ENCODE measurements at regions not wholly inside any gene's neighbourhood (a gene's known extent, or its start where the extent isn't known, plus 50 kb on each side); places are given as distances from the start of the nearest gene placed in this dataset.

DNA sequence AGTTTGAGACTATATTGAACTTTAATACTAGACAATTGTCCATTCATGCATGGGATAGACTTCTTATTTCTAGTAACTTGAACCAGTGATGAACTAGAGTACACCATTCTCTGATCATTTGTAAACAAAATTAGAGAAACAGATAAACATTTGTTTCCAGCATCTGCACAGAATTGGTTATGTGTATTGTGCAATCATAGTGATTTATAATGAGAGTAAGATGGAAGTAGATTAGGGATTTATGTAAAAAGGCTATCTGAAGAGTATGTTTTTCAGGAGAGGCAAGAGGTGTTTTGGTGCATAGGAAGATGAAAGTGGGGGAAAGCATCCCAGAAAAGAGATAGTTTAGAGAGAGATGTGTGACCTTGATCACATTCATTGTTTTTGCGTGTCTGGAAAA is 695.0 kb downstream of the SQOR start:
- no peaks in the 10 kb centered on the region for H3K9me3 ChIP-seq
- no peaks in the 10 kb centered on the region for H3K4me1 ChIP-seq
- no peak overlapping the region for H3K27ac ChIP-seq
- WGBS, 2 donors: 88 to 89% methylated on average over 1 of the region's 1 CpG
- TF ChIP-seq, protein P1, sequence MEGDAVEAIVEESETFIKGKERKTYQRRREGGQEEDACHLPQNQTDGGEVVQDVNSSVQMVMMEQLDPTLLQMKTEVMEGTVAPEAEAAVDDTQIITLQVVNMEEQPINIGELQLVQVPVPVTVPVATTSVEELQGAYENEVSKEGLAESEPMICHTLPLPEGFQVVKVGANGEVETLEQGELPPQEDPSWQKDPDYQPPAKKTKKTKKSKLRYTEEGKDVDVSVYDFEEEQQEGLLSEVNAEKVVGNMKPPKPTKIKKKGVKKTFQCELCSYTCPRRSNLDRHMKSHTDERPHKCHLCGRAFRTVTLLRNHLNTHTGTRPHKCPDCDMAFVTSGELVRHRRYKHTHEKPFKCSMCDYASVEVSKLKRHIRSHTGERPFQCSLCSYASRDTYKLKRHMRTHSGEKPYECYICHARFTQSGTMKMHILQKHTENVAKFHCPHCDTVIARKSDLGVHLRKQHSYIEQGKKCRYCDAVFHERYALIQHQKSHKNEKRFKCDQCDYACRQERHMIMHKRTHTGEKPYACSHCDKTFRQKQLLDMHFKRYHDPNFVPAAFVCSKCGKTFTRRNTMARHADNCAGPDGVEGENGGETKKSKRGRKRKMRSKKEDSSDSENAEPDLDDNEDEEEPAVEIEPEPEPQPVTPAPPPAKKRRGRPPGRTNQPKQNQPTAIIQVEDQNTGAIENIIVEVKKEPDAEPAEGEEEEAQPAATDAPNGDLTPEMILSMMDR (IDR thresholded peaks at IDR 0.05): no peak
- TF ChIP-seq POLR2A (IDR thresholded peaks at IDR 0.05): no peak
- intact Hi-C loops (cut with DNase I): no loop called here
- no peak for DNase-seq
- H3K36me3 ChIP-seq: no peaks in the 10 kb centered on the region
- no peak overlapping the region for H3K4me3 ChIP-seq (replicated peaks in 1 of 3)
- H3K27me3 ChIP-seq: no peaks in the 10 kb centered on the region

DNA sequence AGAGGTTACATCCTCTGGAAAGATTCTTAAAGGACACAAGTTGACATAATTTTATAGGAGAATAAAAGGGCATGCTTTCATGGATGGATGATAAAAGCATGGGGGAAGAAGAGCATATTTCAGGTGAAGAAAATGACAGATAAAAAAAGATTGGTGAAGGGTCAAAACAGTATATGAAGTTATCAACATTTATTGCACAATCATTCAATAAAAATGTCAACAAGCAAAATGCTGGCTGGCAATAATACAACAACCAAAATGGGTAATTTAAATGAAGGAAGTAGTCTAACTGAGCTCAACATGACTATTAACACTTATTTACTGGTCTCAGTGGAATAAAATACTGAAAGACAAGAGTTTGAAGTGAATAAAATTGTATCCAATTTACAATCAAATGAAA is 696.7 kb downstream of the SQOR start:
- DNase-seq: no peak
- intact Hi-C loops (cut with DNase I): no loop called here
- no peak overlapping the region for H3K4me3 ChIP-seq (replicated peaks in 1 of 3)
- no peak for TF ChIP-seq POLR2A (IDR thresholded peaks at IDR 0.05)
- TF ChIP-seq, protein P1 (IDR thresholded peaks at IDR 0.05): no peak
- H3K27ac ChIP-seq: no peak overlapping the region
- no peaks in the 10 kb centered on the region for H3K36me3 ChIP-seq
- H3K4me1 ChIP-seq: no peaks in the 10 kb centered on the region
- no peaks in the 10 kb centered on the region for H3K27me3 ChIP-seq
- no peaks in the 10 kb centered on the region for H3K9me3 ChIP-seq

DNA sequence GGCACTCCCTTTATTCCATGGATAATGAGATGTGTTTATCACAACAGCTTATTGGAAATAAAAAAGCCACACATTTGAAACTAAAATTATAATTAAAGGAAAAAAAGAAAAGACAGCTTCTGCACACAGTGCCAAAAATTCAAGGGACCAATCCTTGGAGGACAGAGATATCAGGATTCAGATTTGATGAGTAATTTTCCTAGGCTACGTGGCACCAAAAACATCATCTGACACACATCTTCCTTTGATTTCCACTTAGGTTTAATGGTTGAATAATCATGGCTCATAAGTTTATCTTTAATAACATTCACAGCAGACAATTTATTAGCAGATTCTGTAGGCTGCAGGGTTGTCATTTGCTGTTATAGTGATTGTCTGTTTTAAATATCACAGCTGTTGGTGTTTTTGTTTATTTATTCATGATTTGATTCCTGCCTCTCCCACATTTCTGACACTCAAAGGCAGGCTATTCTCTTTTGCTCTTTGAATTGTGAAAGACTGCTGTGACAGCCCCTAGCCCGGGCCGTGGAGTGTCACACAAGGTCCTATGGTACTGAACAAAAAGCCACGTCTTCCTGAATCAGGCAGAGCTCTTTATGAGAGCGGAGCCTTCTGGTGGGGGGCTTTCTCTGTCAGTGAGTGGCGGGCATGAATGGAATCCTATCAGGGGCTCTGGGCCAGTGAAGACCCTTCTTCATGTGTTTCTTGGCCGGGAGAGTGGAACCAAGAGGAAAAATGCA is 708.5 kb downstream of the SQOR start:
- 71 to 74% methylated on average over 7 of the region's 7 CpGs for WGBS, 2 donors
- TF ChIP-seq POLR2A (IDR thresholded peaks at IDR 0.05): no peak
- TF ChIP-seq, protein P1 (IDR thresholded peaks at IDR 0.05): no peak
- H3K27ac ChIP-seq: no peak overlapping the region

DNA sequence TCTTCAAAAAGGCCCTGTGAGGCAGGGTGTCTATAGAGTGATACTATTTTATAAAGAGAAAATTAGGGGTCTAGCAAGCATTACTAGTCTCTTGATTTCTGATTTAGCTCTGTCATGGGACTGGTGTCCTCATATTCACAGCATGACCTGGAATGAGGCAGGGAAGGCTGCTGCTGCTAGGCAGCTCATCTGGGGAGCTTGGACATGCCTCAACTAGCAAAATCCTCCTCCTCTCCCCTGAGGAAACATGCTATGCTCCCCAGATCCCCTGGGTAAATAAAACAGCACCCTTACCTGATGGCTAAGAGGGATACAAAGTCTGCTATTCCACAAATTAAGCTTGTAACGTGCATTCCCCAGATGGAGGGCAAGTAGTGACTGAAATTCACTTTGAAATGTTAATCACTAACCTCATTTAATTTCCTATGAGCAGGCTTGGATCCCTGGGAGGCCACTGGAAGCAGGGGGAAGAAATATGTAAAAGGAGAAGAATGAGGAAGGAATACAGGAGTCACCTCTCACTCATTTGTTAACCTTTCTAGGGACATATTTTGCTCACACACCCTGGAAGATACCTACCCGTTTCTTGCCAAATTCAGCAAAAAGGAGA is 709.4 kb downstream of the SQOR start:
- intact Hi-C loops (cut with DNase I): no loop called here
- Histone ChIP-seq H3K9me3 (no peaks in the 10 kb centered on the region), H3K27ac (no peak overlapping the region), H3K4me3 (replicated peaks in 1 of 3) (no peak overlapping the region), H3K4me1 (no peaks in the 10 kb centered on the region), H3K27me3 (no peaks in the 10 kb centered on the region), H3K36me3 (no peaks in the 10 kb centered on the region)
- TF ChIP-seq POLR2A (IDR thresholded peaks at IDR 0.05): no peak
- TF ChIP-seq, protein P1 (IDR thresholded peaks at IDR 0.05): no peak
- 71 to 72% methylated on average over 2 of the region's 2 CpGs for WGBS, 2 donors
- no peak for DNase-seq

More for the DNA sequence above, 708.5 kb downstream of the SQOR start:
- intact Hi-C loops (cut with DNase I): no loop called here
- no peak for DNase-seq
- Histone ChIP-seq H3K9me3 (no peaks in the 10 kb centered on the region), H3K36me3 (no peaks in the 10 kb centered on the region), H3K27me3 (no peaks in the 10 kb centered on the region), H3K4me1 (no peaks in the 10 kb centered on the region), H3K4me3 (replicated peaks in 1 of 3) (no peak overlapping the region)

DNA sequence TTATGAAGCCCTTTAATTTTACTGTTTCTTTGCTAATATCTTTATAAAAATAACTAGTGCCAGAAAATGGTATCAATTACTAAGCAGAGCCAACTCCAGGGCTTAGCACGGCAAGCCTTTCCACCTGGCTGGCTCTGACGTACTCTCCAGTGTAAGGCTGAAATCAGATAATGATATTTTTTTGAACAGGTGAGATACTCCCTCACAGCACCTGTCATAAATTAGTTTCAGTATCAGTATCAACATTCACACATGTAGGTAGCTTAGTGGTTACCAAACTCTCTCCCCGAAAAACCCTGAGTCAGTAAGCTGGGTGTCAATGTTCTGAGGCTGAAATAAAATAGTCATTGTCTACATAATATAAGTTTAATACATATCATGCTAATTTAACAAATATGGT is 710.1 kb downstream of the SQOR start:
- Histone ChIP-seq H3K4me1 (no peaks in the 10 kb centered on the region), H3K4me3 (replicated peaks in 1 of 3) (no peak overlapping the region), H3K9me3 (no peaks in the 10 kb centered on the region), H3K27ac (no peak overlapping the region), H3K36me3 (no peaks in the 10 kb centered on the region), H3K27me3 (no peaks in the 10 kb centered on the region)
- WGBS, 2 donors: 63 to 71% methylated on average over 3 of the region's 3 CpGs
- no peak for DNase-seq
- TF ChIP-seq, protein P1 (IDR thresholded peaks at IDR 0.05): no peak
- no peak for TF ChIP-seq POLR2A (IDR thresholded peaks at IDR 0.05)
- intact Hi-C loops (cut with DNase I): no loop called here

All from thyroid gland (tissue), 4 donors.